ENCODE measurements at regions not wholly inside any gene's neighbourhood (a gene's known extent, or its start where the extent isn't known, plus 50 kb on each side); places are given as distances from the start of the nearest gene placed in this dataset.

- TF ChIP-seq SIN3A (IDR thresholded peaks at IDR 0.05; ENCODE audit: borderline replicate concordance, insufficient read depth, low read depth, low read length) (no peak), CTCF (IDR thresholded peaks at IDR 0.05) (no peak), POLR2AphosphoS5 (IDR thresholded peaks at IDR 0.05; ENCODE audit: low read depth, low read length) (no peak), TCF7L2 (IDR thresholded peaks at IDR 0.05; ENCODE audit: low read depth, low read length) (no peak)
- TF ChIP-seq, protein P1, sequence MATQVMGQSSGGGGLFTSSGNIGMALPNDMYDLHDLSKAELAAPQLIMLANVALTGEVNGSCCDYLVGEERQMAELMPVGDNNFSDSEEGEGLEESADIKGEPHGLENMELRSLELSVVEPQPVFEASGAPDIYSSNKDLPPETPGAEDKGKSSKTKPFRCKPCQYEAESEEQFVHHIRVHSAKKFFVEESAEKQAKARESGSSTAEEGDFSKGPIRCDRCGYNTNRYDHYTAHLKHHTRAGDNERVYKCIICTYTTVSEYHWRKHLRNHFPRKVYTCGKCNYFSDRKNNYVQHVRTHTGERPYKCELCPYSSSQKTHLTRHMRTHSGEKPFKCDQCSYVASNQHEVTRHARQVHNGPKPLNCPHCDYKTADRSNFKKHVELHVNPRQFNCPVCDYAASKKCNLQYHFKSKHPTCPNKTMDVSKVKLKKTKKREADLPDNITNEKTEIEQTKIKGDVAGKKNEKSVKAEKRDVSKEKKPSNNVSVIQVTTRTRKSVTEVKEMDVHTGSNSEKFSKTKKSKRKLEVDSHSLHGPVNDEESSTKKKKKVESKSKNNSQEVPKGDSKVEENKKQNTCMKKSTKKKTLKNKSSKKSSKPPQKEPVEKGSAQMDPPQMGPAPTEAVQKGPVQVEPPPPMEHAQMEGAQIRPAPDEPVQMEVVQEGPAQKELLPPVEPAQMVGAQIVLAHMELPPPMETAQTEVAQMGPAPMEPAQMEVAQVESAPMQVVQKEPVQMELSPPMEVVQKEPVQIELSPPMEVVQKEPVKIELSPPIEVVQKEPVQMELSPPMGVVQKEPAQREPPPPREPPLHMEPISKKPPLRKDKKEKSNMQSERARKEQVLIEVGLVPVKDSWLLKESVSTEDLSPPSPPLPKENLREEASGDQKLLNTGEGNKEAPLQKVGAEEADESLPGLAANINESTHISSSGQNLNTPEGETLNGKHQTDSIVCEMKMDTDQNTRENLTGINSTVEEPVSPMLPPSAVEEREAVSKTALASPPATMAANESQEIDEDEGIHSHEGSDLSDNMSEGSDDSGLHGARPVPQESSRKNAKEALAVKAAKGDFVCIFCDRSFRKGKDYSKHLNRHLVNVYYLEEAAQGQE (IDR thresholded peaks at IDR 0.05; ENCODE audit: insufficient read depth in 1 of 2, low read depth in 2 of 2, low read length in 1 of 2) = no peak
- CTCF ChIA-PET = no interaction called here
- H3K4me1 ChIP-seq (ENCODE audit: control insufficient read depth, insufficient read depth, low read length) = no peaks in the 10 kb centered on the region
- intact Hi-C loops (cut with micrococcal nuclease; ENCODE audit: unreplicated experiment) (no loop called here), in situ Hi-C loops (cut with HindIII; ENCODE audit: low pct_unique_long_range_greater_than_20kb, low sequenced_read_pairs) (no loop called here)
- POLR2A ChIA-PET = no interaction called here
- 0 out of 2 replicates have a peak, but pooled peaks cover 2% of the 10 kb centered on the region for H3K27me3 ChIP-seq (ENCODE audit: control insufficient read depth, insufficient read depth, low read length)
- ATAC-seq (no peak), DNase-seq (ENCODE audit: low read depth, low spot score) (no peak)
- BruUV-seq (replicated peaks) = no TSS peak
- H3K36me3 ChIP-seq (ENCODE audit: control insufficient read depth, insufficient read depth, low read length) = no peaks in the 10 kb centered on the region
- no peak overlapping the region for H3K4me3 ChIP-seq (ENCODE audit: low read depth in 2 of 2, low read length in 2 of 2)
- no peak overlapping the region for H3K27ac ChIP-seq (ENCODE audit: low read length)
- no peaks in the 10 kb centered on the region for H3K9me3 ChIP-seq (ENCODE audit: control insufficient read depth, insufficient read depth, low read depth, low read length)
Measured at GRCh38 chr20:24317224-24317623, 152.2 kb upstream of the SYNDIG1 start.

GRCh38 chr20:24316731-24317130 is 152.7 kb upstream of the SYNDIG1 start:
- ATAC-seq = no peak
- ChIA-PET CTCF (no interaction called here), POLR2A (no interaction called here)
- Histone ChIP-seq H3K4me1 (ENCODE audit: control insufficient read depth, insufficient read depth, low read length) (no peaks in the 10 kb centered on the region), H3K4me3 (ENCODE audit: low read depth in 2 of 2, low read length in 2 of 2) (no peak overlapping the region), H3K36me3 (ENCODE audit: control insufficient read depth, insufficient read depth, low read length) (no peaks in the 10 kb centered on the region), H3K27ac (ENCODE audit: low read length) (no peak overlapping the region), H3K9me3 (ENCODE audit: control insufficient read depth, insufficient read depth, low read depth, low read length) (no peaks in the 10 kb centered on the region), H3K27me3 (ENCODE audit: control insufficient read depth, insufficient read depth, low read length) (0 out of 2 replicates have a peak, but pooled peaks cover 2% of the 10 kb centered on the region)
- DNase-seq (ENCODE audit: low read depth, low spot score) = no peak
- in situ Hi-C loops (cut with HindIII; ENCODE audit: low pct_unique_long_range_greater_than_20kb, low sequenced_read_pairs) (no loop called here), intact Hi-C loops (cut with micrococcal nuclease; ENCODE audit: unreplicated experiment) (no loop called here)
- BruUV-seq (replicated peaks) = no TSS peak
- TF ChIP-seq TCF7L2 (IDR thresholded peaks at IDR 0.05; ENCODE audit: low read depth, low read length) (no peak), POLR2AphosphoS5 (IDR thresholded peaks at IDR 0.05; ENCODE audit: low read depth, low read length) (no peak), CTCF (IDR thresholded peaks at IDR 0.05) (no peak), SIN3A (IDR thresholded peaks at IDR 0.05; ENCODE audit: borderline replicate concordance, insufficient read depth, low read depth, low read length) (no peak)
- TF ChIP-seq, protein P1 (IDR thresholded peaks at IDR 0.05; ENCODE audit: insufficient read depth in 1 of 2, low read depth in 2 of 2, low read length in 1 of 2) = no peak
